Lower leg skin (tissue), 3 donors: ENCODE measurements at regions not wholly inside any gene's neighbourhood (a gene's known extent, or its start where the extent isn't known, plus 50 kb on each side); places are given as distances from the start of the nearest gene placed in this dataset.

Experiments
- CTCF ChIP-seq, 3 donors: fragments of 450-650 bp; IDR thresholded peaks; one replicate each; pipeline ENCODE4 v1.5.1; 2016; ENCODE audit warnings: antibody characterized with exemption in 3 of 3, mild to moderate bottlenecking in 3 of 3, moderate library complexity in 2 of 3
- POLR2A ChIP-seq, 2 donors: fragments of 450-650 bp; IDR thresholded peaks; one replicate each; pipeline ENCODE4 v1.6.1; 2016 to 2017; ENCODE audit warnings: antibody characterized with exemption in 2 of 2, mild to moderate bottlenecking in 1 of 2, moderate library complexity in 1 of 2

- TF ChIP-seq POLR2A (IDR thresholded peaks at IDR 0.05) (no peak), CTCF (IDR thresholded peaks at IDR 0.05) (no peak)
Observed at GRCh38 chr5:167392240-167392639, 899.2 kb upstream of the WWC1 start.
